ENCODE measurements at regions not wholly inside any gene's neighbourhood (a gene's known extent, or its start where the extent isn't known, plus 50 kb on each side); places are given as distances from the start of the nearest gene placed in this dataset.
"Not testable (repeated sequence)": the region's sequence is repeated elsewhere in the genome, so short reads cannot be mapped to it uniquely, and the experiment has no call there.

GRCh38 chr2:63742580-63742976 lies 99.1 kb upstream of the UGP2 start:
- TF ChIP-seq POLR2A (IDR thresholded peaks at IDR 0.05; ENCODE audit: low read depth, low read length): no peak
- TF ChIP-seq POLR2AphosphoS5 (IDR thresholded peaks at IDR 0.05; ENCODE audit: low read depth, low read length): no peak
- no peak for TF ChIP-seq TAF1 (IDR thresholded peaks at IDR 0.05; ENCODE audit: borderline replicate concordance, low read depth, low read length)
- DNase-seq (ENCODE audit: insufficient read length) (no peak), FAIRE-seq (no peak)

GRCh38 chr2:63743170-63743981 lies 98.3 kb upstream of the UGP2 start:
- DNase-seq (ENCODE audit: insufficient read length): no peak
- no peak for TF ChIP-seq POLR2A (IDR thresholded peaks at IDR 0.05; ENCODE audit: low read depth, low read length)
- TF ChIP-seq POLR2AphosphoS5 (IDR thresholded peaks at IDR 0.05; ENCODE audit: low read depth, low read length): no peak
- TF ChIP-seq TAF1 (IDR thresholded peaks at IDR 0.05; ENCODE audit: borderline replicate concordance, low read depth, low read length): no peak
- no peak for FAIRE-seq

- TF ChIP-seq TAF1 (IDR thresholded peaks at IDR 0.05; ENCODE audit: borderline replicate concordance, low read depth, low read length): no peak
- TF ChIP-seq POLR2AphosphoS5 (IDR thresholded peaks at IDR 0.05; ENCODE audit: low read depth, low read length): no peak
- no peak for TF ChIP-seq POLR2A (IDR thresholded peaks at IDR 0.05; ENCODE audit: low read depth, low read length)
- DNase-seq (ENCODE audit: insufficient read length) (no peak), FAIRE-seq (no peak)
Measured at GRCh38 chr2:63743982-63744966, 97.4 kb upstream of the UGP2 start.

- FAIRE-seq; DNase-seq (ENCODE audit: insufficient read length): not testable (repeated sequence)
Measured at GRCh38 chr2:63746548-63746947, 95.1 kb upstream of the UGP2 start.

GRCh38 chr2:63751901-63752300 lies 89.8 kb upstream of the UGP2 start:
- FAIRE-seq (no peak), DNase-seq (ENCODE audit: insufficient read length) (no peak)
- TF ChIP-seq TAF1 (IDR thresholded peaks at IDR 0.05; ENCODE audit: borderline replicate concordance, low read depth, low read length) (no peak), POLR2A (IDR thresholded peaks at IDR 0.05; ENCODE audit: low read depth, low read length) (no peak), POLR2AphosphoS5 (IDR thresholded peaks at IDR 0.05; ENCODE audit: low read depth, low read length) (no peak)

- TF ChIP-seq POLR2AphosphoS5 (IDR thresholded peaks at IDR 0.05; ENCODE audit: low read depth, low read length) (no peak), POLR2A (IDR thresholded peaks at IDR 0.05; ENCODE audit: low read depth, low read length) (no peak), TAF1 (IDR thresholded peaks at IDR 0.05; ENCODE audit: borderline replicate concordance, low read depth, low read length) (no peak)
- DNase-seq (ENCODE audit: insufficient read length) (no peak), FAIRE-seq (no peak)
Measured at GRCh38 chr2:63755216-63755615, 86.5 kb upstream of the UGP2 start.

- DNase-seq (ENCODE audit: insufficient read length) (no peak), FAIRE-seq (no peak)
- TF ChIP-seq POLR2A (IDR thresholded peaks at IDR 0.05; ENCODE audit: low read depth, low read length): no peak
- no peak for TF ChIP-seq TAF1 (IDR thresholded peaks at IDR 0.05; ENCODE audit: borderline replicate concordance, low read depth, low read length)
- no peak for TF ChIP-seq POLR2AphosphoS5 (IDR thresholded peaks at IDR 0.05; ENCODE audit: low read depth, low read length)
Measured at GRCh38 chr2:63755965-63756364, 85.7 kb upstream of the UGP2 start.

- no peak for DNase-seq (ENCODE audit: insufficient read length)
- TF ChIP-seq TAF1 (IDR thresholded peaks at IDR 0.05; ENCODE audit: borderline replicate concordance, low read depth, low read length) (no peak), POLR2A (IDR thresholded peaks at IDR 0.05; ENCODE audit: low read depth, low read length) (no peak), POLR2AphosphoS5 (IDR thresholded peaks at IDR 0.05; ENCODE audit: low read depth, low read length) (no peak)
- no peak for FAIRE-seq
Measured at GRCh38 chr2:63763391-63763941, 78.2 kb upstream of the UGP2 start.

GRCh38 chr2:63764630-63765029 lies 77.1 kb upstream of the UGP2 start:
- TF ChIP-seq POLR2A (IDR thresholded peaks at IDR 0.05; ENCODE audit: low read depth, low read length) (no peak), POLR2AphosphoS5 (IDR thresholded peaks at IDR 0.05; ENCODE audit: low read depth, low read length) (no peak), TAF1 (IDR thresholded peaks at IDR 0.05; ENCODE audit: borderline replicate concordance, low read depth, low read length) (no peak)
- DNase-seq (ENCODE audit: insufficient read length) (no peak), FAIRE-seq (no peak)

- no peak for DNase-seq (ENCODE audit: insufficient read length)
- no peak for FAIRE-seq
- no peak for TF ChIP-seq TAF1 (IDR thresholded peaks at IDR 0.05; ENCODE audit: borderline replicate concordance, low read depth, low read length)
- TF ChIP-seq POLR2AphosphoS5 (IDR thresholded peaks at IDR 0.05; ENCODE audit: low read depth, low read length): no peak
- no peak for TF ChIP-seq POLR2A (IDR thresholded peaks at IDR 0.05; ENCODE audit: low read depth, low read length)
Measured at GRCh38 chr2:63765117-63765516, 76.6 kb upstream of the UGP2 start.

- DNase-seq (ENCODE audit: insufficient read length) (no peak), FAIRE-seq (no peak)
- TF ChIP-seq POLR2AphosphoS5 (IDR thresholded peaks at IDR 0.05; ENCODE audit: low read depth, low read length) (no peak), TAF1 (IDR thresholded peaks at IDR 0.05; ENCODE audit: borderline replicate concordance, low read depth, low read length) (no peak), POLR2A (IDR thresholded peaks at IDR 0.05; ENCODE audit: low read depth, low read length) (no peak)
Measured at GRCh38 chr2:63767307-63767706, 74.4 kb upstream of the UGP2 start.

Measured in GM12892 (cell line).